HG02588 (cell line): ENCODE measurements at regions not wholly inside any gene's neighbourhood (a gene's known extent, or its start where the extent isn't known, plus 50 kb on each side); places are given as distances from the start of the nearest gene placed in this dataset.

Experiments used
- ATAC-seq: cut with Tn5 transposase; IDR thresholded peaks from one replicate; pipeline ENCODE4 v1.9.1; 2021; ENCODE audit warnings: mild to moderate bottlenecking, moderate library complexity; ENCODE audit not compliant: unreplicated experiment

DNA sequence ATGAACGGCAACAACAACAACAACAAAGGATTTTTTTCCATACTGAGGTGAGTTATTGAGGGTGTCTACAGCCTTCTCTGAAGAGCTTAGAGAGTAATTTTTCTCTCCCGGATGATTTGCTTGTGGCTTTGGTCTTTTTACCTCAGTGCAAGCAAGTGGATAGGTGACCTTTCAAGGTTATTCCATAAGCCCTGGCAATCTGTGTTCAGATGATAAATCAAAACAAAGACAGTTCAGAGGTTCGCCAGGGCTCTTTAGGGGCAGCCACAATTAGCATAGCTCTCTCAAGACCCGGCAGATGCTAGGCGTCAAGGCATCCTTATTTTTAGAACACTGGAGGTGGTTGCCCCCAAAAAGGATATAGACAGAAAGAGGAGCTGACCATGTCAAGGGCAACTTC lies 417.9 kb upstream of the C9orf72 start:
- no peak for ATAC-seq

DNA sequence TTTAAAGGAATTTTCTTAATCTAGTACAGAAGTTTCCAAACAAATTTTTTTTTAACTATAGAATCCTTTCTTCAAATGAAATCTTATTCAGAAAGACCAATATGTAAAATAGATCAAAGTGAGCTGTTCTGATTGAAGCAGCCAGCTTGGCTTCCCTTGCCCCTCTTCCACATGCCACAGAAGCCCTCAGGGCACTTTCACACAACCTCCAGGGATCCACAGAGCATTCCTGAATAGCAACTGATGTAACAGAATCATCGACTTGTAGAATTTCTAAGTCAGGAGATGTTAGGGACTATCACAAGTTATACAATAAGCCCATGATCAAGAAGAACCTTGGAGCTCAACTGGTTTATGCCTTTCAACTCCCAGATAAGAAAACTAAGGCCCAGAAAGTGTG lies 427.8 kb upstream of the C9orf72 start:
- no peak for ATAC-seq

DNA sequence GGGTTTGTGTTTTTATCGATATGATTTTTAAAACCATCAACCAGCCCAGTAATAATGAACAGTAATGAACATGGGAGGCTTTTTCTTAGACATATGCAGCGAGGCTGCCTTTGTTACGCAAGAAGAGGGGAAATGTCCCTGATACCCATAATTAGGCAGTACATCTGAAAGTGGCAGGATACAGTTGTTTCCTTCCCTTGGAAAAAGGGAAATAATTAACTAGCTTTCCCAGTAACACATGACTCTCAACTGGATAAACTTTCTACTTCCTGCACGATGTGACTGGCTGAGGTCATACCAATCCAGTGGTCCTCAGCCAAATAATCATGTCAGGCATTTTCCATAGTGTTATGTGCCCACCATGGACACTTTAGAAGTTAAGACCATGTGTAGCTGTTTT lies 431.6 kb upstream of the C9orf72 start:
- no peak for ATAC-seq

DNA sequence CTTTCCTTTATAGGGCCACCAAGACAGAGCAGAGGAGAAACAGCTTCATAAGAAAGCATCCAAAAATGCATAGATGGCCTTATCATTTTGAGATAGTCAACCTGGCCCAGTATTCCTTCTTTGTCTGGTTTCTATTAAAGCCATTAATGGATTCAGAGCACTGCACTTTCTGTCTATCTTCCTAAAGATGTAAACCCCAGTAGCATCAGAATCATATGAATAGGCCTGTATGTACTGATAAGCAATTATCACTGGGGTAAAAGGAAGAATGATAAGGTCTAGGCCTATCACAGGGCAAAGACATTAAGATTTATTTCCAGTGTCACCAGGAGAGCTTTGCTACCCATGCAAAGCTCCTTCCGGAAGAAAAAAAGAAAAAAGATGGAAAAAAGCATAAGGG lies 432.5 kb upstream of the C9orf72 start:
- ATAC-seq, result no peak

DNA sequence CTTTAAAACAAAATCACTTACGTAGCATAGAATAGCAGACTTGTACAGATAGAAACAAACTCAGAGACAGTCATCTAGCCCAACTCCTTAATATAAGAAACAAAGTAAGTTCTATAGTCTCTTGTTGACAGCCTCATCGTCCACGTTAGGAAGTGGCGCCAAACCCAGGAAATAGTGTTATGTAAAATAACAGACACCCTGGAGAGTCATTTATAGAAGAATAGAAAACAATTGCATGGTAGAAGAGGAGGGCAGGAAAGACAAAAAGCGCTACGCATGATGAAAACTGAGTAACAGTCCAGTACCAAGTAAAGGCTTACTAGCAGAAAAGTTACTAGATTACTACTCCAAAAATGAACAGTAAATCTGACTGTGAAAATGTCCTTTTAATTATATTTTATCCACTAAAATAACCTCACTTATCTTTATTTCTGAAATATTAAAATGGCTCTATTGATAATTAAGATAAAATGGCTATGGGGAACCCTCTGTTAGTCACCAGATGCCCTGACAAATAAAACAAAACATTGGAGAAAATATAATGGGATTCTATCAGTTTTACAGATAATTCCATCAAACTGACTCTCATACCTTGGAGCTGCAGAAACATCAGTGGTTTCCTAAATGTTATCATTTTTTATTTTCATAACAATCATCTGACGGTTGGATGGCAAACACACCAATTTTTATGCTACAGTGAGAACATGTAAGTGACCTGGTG lies 434.0 kb upstream of the C9orf72 start:
- no peak for ATAC-seq

DNA sequence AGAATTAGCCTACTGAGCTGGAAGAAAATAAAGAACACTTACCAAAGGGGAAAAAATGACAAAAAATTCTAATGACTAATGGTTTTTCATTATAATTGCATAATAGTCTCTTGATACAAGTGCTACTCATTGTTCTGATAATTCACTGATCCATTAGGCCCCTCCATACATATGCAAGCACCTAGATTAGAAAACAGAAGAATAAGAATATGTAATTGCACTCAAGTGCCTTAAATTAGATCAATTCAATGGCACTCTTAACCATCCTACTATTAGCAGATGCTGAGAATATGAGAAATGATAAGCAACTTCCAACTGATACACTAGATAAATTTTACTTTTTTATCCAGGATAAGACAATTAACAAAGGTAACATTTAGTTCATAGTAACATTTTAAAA lies 440.9 kb upstream of the C9orf72 start:
- ATAC-seq, result no peak

DNA sequence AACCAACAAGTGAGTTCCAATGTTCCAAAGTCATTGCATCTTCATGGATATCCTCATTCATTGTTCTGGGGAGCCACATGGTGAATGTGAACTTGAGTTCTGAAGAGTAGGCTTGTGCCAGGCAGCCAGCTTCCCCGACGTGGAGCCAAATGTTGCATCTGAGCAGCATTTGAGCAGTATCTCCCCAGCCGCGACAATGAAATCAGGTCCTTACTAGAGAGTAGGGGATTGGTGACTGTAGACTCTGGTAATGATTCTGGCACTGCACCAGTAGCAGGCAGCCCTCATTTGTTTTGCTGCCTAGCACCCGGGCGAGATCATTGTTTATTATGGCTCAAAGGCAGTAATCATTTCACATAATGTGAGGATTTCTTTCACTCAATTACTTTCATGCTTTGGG lies 451.4 kb upstream of the C9orf72 start:
- no peak for ATAC-seq

DNA sequence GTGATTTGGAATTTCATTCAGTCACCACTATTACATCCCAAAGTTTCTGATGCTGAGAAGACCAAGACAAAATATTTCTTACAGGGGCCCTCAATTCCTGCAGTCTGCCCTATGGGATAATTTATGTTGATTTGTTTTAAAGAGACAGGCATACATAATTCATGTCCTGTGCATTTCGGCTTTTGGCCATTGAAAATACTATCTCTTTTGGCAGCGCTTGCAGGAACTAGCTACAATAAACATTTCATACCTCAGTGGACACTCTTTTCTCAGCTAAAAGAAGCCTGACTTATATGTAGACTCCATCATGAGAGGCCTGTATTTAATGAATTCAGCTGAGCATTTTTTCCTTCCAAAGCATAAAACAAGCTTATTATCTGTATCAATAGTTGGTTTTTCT lies 451.9 kb upstream of the C9orf72 start:
- ATAC-seq, result no peak

DNA sequence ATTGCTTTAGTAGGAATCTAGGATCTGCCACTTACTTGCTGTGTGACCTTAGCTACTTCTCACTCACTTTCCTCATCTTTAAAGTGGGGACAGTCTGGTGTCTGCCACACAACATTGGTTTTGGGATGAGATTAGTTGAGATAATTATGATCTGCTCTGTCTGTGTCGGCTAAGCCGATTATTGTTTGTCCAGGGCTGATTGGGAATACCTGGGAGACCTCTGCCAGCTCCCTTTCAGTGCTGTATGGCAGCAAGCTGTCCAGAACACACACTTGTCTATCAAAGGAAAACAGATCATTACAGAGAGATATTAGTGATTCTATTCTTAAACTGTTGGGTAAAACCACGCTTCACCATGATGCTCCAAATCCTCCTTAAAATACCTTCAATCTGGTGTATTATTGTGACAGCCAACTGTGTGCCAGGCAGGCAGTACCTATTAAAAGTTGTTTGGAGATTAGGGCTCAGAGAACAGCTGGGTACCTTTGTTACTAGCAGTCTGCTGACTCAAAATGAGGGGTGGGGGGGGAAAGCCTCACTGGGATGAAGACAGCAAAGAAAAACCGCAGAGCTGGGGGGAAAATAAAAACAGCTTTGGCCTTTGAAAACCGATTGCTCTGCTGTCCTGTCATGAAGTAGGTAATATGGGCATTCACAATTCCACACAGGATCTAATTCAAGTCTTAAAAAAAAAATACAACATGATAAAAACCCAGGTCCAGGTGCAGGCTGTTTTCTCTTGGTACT lies 458.4 kb upstream of the C9orf72 start:
- ATAC-seq, result no peak

DNA sequence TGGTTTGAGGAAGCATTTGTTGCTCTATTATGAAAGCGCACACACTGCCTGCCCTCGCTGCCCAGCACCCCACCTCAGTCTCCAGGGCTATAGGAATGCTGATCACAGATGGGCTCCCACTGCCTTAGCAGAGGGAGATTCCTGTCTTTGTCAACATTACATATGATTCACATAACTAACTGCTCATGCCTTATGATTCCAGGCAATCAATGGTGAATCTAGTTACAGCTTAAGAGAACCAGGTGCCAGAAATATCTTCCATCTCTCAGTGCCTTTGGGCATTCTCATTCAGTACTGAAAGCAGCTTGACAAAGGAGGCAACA lies 458.9 kb upstream of the C9orf72 start:
- ATAC-seq, result no peak

DNA sequence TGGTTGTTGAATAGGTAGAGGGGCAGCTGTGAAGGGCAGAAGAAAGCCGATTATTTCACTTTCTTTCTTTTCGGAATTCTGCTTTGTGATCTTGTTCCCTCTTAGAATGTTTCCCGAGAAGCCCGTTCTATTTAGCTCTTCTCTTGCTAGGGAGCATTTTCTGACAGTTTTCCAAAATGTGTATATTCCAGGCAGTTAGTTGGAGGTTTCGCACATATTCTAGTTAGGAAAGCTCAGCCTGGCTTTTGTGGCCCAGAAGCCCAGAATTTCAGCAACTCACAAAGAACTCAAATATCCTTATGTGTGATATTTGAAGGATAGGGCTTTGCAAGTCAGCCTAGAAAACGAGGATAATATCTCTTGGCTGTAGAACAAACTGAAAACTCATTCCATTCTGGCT lies 461.0 kb upstream of the C9orf72 start:
- ATAC-seq, result no peak

DNA sequence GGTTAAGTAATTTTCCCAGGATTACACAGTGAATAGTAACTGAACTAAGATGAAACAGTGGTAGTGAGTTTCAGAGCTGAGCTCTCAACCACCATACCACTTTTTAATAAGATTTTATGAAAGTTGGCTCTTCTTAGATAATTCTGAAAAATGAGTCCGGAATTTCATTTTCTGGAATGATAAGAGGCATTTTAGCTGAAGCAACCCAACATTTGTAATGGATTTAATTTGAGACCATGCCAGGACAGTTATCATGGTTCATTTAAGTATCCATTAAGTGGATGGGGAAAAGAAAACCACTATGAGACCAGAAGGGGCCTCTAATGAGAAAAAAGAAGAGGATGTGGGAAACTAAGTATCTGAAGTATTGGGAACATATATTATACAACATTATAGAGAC lies 464.7 kb upstream of the C9orf72 start:
- ATAC-seq, result no peak

DNA sequence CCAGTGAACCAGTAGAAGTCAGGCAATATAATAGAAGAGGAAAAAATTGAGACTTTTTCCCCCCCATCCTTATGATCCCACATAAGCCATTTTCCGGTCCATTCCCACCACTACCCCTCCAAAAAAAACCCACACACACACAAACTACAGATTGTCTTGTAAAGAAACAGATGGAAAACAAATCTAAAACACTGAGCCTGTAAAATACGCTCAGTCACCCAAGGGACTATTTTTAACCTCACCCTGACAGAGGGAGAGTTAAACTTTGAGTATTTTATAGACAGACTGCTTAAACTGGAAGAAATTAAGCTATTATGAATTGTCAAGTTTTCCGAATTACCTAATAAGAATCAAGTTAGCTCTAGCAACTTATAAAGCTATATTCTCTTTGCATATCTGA lies 471.8 kb upstream of the C9orf72 start:
- ATAC-seq, result no peak

DNA sequence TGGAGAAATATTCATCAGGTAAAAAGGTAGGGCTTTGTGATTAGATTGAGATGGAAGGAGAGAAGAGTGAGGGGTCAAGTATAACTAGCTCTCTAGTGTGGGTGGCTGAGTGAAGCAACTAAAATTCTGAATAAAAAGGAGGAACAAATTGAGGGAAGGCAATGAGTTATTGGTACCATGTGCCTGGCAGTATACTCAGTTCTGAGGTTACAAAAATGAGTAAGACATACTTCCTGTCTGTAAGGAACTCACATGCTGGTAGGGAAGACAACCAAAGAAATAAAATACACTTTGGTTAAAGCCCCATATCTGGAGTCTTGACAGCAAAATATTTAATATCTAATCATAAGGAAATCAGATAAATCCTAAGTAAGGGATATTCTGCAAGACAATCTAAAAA lies 476.8 kb upstream of the C9orf72 start:
- ATAC-seq, result no peak

DNA sequence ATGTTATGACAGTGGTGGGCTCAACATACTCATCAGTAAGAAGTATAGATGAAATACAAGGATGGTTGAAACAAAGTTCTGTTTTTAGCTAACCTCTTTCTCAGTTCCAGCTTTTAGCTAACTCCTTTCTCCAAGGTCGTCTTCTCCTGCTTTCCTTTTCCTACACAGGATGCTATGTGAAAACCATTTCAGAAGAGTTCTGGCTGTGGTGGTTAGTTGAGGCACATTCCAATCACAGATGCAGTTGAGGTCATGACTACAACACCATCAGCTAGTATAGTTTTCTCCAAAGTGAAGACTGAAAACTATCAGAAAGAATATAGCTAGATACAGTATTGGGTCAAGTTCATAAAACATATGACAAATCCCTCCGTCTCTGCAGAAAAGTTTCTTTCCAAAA lies 477.7 kb upstream of the C9orf72 start:
- no peak for ATAC-seq

DNA sequence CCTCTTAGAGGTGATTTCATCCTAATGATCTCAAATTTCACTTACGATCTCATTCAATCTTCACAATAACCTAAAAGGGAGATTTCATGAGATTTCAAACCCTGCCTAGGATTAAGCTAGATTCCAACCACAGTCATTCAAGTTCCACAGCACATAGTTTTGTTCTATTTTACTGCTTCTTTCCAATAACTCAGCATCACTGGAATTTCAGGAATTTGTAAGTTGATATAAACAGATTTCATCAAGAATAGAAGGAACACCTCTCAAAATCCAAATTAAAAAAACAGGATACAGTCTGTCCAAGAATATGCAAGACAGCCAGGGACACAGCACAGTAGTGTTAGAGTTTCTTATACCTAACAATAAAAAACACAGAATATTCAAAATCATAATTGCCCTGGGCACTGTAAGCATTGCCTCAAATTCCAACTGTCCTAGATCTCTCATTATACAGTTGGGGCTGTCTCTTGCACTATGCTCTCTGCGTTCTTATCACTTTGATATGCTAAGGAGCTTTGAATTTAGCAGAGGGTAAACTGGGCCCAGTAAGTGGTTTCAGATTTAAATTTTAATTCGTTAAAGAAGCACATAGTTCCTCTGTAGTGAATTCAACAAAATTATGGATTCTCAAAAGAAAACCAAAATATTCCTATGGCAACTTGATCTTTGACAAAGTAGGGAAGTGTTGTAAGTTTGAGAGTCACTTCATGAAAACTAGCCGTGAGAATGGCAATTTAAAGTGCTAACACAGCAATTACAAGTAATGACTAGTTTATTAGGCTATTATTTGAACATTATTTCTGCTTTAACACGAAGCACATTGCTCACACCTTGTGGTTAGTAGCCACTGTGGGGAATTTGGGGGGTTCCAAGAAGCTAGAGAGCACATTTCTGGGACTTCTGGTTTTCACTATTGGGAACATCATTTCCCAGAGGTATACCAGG lies 478.6 kb upstream of the C9orf72 start:
- ATAC-seq, result no peak

DNA sequence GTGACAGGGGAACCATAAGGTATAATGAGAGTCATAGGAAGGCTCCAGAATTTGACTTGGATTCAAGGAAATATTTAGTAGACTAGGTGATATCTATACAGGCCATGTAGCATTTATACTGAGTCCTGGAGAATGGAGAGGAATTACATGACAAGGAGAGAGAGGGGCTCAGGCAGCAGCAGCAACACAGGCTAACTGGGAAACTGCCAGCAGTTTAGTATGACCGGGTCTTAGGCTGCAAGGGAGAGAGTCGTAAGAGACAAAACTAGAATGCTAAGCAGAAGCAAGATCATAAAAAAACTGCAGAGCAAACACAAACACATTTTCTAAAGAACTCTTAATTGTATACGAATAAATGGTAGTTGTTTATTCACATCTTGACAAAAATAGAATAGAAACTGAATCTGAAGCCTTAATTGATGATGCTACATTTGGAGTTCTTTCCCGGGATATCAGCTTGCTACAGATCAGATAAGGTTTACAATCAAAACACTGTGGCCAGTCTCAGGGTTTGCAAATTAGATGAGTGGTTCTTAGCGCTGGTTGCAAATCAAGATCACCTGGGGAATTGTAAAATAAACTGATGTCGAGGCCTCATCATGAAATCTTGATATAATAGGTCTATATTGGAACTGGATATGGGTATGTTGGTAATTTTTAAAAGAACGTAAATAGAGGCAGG lies 480.0 kb upstream of the C9orf72 start:
- no peak for ATAC-seq

DNA sequence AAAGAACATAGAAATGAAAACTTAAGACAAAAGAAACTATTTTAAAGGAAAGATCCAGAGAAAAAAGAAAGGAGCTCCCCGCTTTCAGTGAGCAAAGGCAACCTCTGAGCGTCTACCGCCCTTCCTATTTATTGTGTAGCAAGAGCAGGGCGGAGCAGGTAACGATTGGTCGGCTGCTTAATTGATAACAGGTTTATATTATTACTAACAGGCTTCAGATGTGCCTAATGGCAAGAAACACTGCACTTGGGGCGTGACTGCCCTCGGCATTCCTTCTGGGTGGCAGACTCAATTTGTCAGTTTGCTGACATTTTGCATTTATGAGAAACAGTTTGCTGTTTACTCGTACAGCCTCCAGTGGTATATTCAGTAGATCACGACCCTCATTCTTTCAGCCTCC lies 482.7 kb upstream of the C9orf72 start:
- no peak for ATAC-seq

DNA sequence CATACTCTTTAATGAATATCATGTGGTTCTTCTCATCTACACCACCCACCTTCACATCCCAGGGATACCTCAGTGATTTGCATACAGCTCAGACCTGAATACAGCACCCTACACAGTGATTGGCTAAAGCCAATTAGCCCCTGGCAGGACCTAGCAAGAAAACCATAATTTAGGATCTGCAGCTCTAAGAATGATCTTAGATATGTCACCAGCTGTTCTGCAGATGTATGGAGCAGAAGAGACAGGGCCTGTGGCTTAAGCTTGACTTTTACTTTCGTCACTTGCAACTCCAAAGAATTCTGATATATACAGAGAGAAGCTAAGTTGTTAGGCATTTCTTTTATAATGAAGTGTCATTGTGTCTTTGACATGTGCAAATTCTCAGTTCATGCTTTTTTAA lies 483.2 kb upstream of the C9orf72 start:
- no peak for ATAC-seq

DNA sequence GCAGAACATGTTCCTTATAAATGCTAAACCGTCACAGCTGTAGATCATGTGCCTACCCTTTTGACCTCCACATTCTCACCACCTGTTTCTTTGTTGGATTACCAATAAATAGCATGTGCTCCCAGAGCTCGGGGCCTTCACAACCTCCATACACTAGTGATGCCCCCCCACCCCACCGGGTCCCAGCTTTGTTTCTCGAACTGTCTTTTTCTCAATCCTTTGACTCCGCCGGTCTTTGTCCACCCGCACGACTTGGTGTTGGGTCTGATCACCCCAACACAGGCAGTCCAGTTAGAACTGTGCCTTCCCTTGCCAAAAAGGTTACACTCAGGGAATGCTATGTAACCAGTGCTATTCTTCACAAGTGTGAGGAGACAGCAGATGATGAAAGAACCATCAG lies 485.9 kb upstream of the C9orf72 start:
- no peak for ATAC-seq

DNA sequence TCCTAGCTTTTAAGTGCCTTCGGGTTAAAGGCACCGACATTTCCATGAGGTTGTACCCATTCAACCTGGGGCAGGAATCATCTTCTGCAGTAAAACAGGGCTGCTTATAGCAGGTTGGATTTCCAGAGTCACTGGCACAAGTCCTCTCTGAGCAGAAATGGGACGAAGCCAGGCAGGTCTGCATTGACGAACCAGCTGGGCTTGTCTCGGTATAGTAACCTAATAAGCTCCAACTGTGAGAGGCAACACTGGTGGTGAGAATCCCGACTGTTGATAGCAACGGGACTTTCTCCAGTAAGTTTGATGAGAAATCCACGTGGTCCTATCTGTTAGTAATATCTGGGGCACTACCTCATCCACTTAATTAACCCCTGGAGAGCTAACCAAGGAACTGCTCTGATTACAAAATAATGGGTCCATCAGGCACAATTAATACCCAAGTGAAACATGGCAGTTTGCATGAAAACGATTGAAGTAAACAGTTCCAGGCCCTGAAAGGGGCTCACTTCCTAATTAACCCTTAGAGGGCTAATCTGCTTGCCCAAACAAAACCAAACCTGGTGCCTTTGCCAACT lies 491.0 kb upstream of the C9orf72 start:
- no peak for ATAC-seq
